Ovary (tissue), 7 donors: ENCODE measurements at regions not wholly inside any gene's neighbourhood (a gene's known extent, or its start where the extent isn't known, plus 50 kb on each side); places are given as distances from the start of the nearest gene placed in this dataset.

ENCODE experiments used
- DNase-seq, 5 donors: peaks; one replicate each; pipeline ENCODE4 v3.0.0-alpha.2; 2019 to 2020
- H3K27ac ChIP-seq, 2 donors: fragments of 200-600 bp; one replicate each; pipeline versions ENCODE4 v1.5.1 to v1.8.0; 2019 to 2022
- H3K27me3 ChIP-seq: fragments of 200-600 bp; one replicate; pipeline ENCODE4 v1.8.0; 2022
- H3K36me3 ChIP-seq: fragments of 200-600 bp; sonication (generic); one replicate; pipeline ENCODE4 v1.5.1; 2019
- H3K4me1 ChIP-seq: one replicate; pipeline ENCODE4 v1.8.1; 2013; ENCODE audit warnings: mild to moderate bottlenecking, moderate library complexity; ENCODE audit not compliant: insufficient read depth
- H3K4me3 ChIP-seq: fragments of 200-600 bp; sonication (generic); one replicate; pipeline ENCODE4 v1.5.1; 2017
- H3K9me3 ChIP-seq, 2 donors: fragments of 200-600 bp in 1 of 2; sonication (generic) in 1 of 2; one replicate each; pipeline versions ENCODE4 v1.5.1 to v1.8.1; 2013 to 2019; ENCODE audit warnings: mild to moderate bottlenecking in 1 of 2, moderate library complexity in 1 of 2
- CTCF ChIP-seq, 3 donors: fragments of 450-650 bp in 2 of 3; fragments of 200-600 bp in 1 of 3; IDR thresholded peaks; one replicate each; pipeline versions ENCODE4 v1.5.1 to v1.8.0; 2016 to 2022; ENCODE audit warnings: antibody characterized with exemption in 3 of 3, mild to moderate bottlenecking in 1 of 3
- EP300 ChIP-seq: sonication (generic); formaldehyde crosslinking; IDR thresholded peaks from one replicate; pipeline ENCODE4 v1.6.1; 2017; ENCODE audit warnings: antibody characterized with exemption
- POLR2A ChIP-seq: fragments of 450-650 bp; IDR thresholded peaks from one replicate; pipeline ENCODE4 v1.6.1; 2017; ENCODE audit warnings: antibody characterized with exemption, mild to moderate bottlenecking, moderate library complexity
- WGBS, 3 donors: extraction: QIAGEN DNeasy Blood & Tissue Kit in 1 of 3; methylation state at CpG; one replicate each; pipeline versions ENCODE4 v1.1.5 to v1.1.7; 2013 to 2017; 5-methylcytosine and 5-hydroxymethylcytosine counted together
- intact Hi-C, 4 donors: fragments of 100-400 bp; cut with DNase I; formaldehyde crosslinking; loops; one replicate each; pipeline versions ENCODE4 v1.11.0 to v1.15.1; 2022 to 2023
- donor health status: DM: no; HTN: no; CAD: no; lungs with moderate emphysema.
- donor health status: DM: no; HTN: no; CAD: no.
- donor health status: Bipolar disorder and iron deficiency.
- donor health status: DM: no; HTN: no; CAD: no.
- donor health status: DM: yes; HTN: yes; CAD: no.

GRCh38 chr7:42575171-42575570, 336.7 kb downstream of the C7orf25 start:
- Histone ChIP-seq H3K9me3 (no peaks in the 10 kb centered on the region), H3K27me3 (no peaks in the 10 kb centered on the region), H3K36me3 (no peaks in the 10 kb centered on the region), H3K4me1 (no peaks in the 10 kb centered on the region), H3K27ac (no peak overlapping the region), H3K4me3 (no peak overlapping the region)
- DNase-seq, result no peak
- TF ChIP-seq EP300 (no peak), POLR2A (no peak), CTCF (IDR thresholded peaks at IDR 0.05) (no peak)
- 47 to 62% (median 53%) methylated on average over 2 of the region's 2 CpGs for WGBS, 3 donors
- intact Hi-C loops, result no loop called here

DNA sequence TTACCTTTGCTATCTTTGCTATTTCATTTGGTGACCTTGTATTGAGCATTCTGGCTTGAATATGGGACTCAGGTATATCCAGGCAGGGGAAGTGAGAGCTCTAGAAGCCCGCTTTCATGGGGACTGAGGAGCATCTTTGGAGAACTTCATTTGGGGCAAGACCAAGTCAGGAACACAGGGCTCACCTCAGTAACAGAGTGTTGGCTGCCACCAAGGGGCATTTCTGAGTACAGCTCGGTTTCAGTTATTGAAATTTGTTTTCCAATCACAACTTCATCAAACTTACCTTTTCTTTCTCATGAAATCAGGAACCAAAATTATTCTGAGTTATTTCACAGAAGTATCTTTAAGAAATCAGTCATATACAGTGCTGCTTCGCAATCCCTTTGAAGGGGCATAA, 337.2 kb downstream of the C7orf25 start:
- Histone ChIP-seq H3K27ac (no peak overlapping the region), H3K4me1 (no peaks in the 10 kb centered on the region)
- intact Hi-C loops, result no loop called here

DNA sequence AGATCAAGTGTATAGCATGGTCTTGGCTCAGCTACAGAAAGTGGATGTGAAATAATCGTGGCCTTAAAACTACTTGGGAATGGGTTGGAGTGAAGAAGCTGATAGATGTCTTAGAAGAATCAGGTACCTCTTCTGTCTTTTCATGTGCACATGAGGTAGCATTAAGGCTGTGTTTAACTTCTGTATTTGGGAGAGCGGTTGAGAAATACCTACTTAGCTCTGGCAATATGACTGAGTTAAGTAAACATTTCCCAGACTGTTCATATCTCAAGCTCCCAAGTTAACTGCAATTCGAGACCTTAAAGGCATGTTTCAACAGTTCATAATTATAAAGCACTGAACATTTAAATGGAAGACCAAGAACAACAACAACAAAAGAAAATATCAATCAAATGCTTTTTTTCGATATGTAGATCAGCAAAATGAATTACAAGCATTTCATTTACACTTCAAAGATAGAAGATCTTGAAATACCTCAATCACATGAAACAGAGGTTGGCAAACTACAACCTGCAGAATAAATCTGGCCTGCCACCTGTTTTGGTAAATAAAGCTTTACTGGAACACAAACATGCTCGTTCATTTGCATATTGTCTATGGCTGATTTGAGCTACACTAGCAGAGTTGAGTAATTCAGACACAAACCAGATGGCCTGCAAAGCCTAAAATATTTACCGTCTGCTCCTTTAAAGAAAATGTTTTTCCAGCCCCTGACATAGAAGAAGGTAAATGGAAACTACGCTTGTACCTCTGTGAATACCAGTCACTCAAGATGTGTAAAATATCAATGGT, 337.1 kb upstream of the GLI3 start:
- H3K27me3 ChIP-seq, result no peaks in the 10 kb centered on the region
- H3K27ac ChIP-seq, result no peak overlapping the region
- no peaks in the 10 kb centered on the region for H3K9me3 ChIP-seq
- intact Hi-C loops, result no loop called here
- H3K4me3 ChIP-seq, result no peak overlapping the region
- no peaks in the 10 kb centered on the region for H3K36me3 ChIP-seq
- TF ChIP-seq POLR2A (no peak), EP300 (no peak), CTCF (IDR thresholded peaks at IDR 0.05) (no peak)
- WGBS, 3 donors, result 55 to 58% (median 55%) methylated on average over 7 of the region's 7 CpGs
- H3K4me1 ChIP-seq, result no peaks in the 10 kb centered on the region
- DNase-seq, result no peak

More for the DNA sequence above, 337.2 kb downstream of the C7orf25 start:
- Histone ChIP-seq H3K4me3 (no peak overlapping the region), H3K9me3 (no peaks in the 10 kb centered on the region), H3K36me3 (no peaks in the 10 kb centered on the region), H3K27me3 (no peaks in the 10 kb centered on the region)
- DNase-seq, result no peak
- TF ChIP-seq POLR2A (no peak), EP300 (no peak)
- 82 to 90% (median 84%) methylated on average over 3 of the region's 3 CpGs for WGBS, 3 donors

DNA sequence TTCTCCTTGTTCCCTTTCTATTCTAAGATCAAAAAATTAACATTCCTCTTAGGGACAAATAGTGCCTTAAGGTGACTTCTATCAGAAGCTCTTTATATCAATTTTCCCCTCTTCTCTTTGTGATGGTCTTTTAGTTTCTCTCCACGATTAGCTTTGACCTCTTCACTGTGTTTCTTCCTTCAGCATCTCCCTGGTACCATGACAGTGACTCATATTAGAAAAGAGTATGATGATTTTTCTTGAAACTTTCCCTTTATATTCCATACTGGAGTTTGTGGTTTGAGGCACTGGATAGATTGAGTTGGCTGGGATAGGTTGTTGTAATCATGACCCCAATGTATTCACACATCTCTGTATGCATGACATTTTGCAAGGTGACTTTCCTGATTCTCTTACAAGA, 335.6 kb upstream of the GLI3 start:
- no peaks in the 10 kb centered on the region for H3K9me3 ChIP-seq
- no peak for DNase-seq
- H3K27me3 ChIP-seq, result no peaks in the 10 kb centered on the region
- intact Hi-C loops, result no loop called here
- no peak overlapping the region for H3K27ac ChIP-seq
- no peaks in the 10 kb centered on the region for H3K4me1 ChIP-seq
- H3K36me3 ChIP-seq, result no peaks in the 10 kb centered on the region
- TF ChIP-seq CTCF (IDR thresholded peaks at IDR 0.05) (no peak), EP300 (no peak), POLR2A (no peak)
- 72 to 77% (median 74%) methylated on average over 1 of the region's 1 CpG for WGBS, 3 donors
- no peak overlapping the region for H3K4me3 ChIP-seq

DNA sequence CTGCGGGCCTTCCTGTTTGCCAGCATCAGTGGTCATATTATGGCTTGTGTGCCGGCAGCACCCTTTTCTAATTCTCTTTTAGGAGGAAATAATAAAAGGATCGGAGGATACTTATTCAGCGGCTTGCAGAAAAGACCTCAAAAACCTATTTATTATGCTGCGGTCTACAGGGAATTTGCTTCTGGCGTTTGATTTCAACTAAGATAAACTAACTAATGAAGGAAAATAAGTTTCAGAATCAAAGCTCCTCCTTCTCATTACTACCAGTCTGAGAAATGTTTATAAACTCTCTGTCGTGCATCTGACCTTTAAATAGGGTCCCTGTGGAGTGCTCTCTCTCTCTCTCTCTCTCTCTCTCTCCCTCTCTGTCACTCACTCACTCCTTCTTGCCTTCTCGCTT, 335.0 kb upstream of the GLI3 start:
- no peaks in the 10 kb centered on the region for H3K36me3 ChIP-seq
- no peak overlapping the region for H3K27ac ChIP-seq
- H3K4me1 ChIP-seq, result no peaks in the 10 kb centered on the region
- 78 to 85% (median 81%) methylated on average over 8 of the region's 8 CpGs for WGBS, 3 donors
- TF ChIP-seq EP300 (no peak), POLR2A (no peak), CTCF (IDR thresholded peaks at IDR 0.05) (no peak)
- H3K27me3 ChIP-seq, result no peaks in the 10 kb centered on the region
- intact Hi-C loops, result no loop called here
- no peak for DNase-seq
- no peaks in the 10 kb centered on the region for H3K9me3 ChIP-seq
- no peak overlapping the region for H3K4me3 ChIP-seq
